OCI-LY1 (cell line): ENCODE measurements at regions not wholly inside any gene's neighbourhood (a gene's known extent, or its start where the extent isn't known, plus 50 kb on each side); places are given as distances from the start of the nearest gene placed in this dataset.

ENCODE experiments used
- H2AFZ ChIP-seq: fragments of 200-600 bp; sonication (generic), shearing (Covaris generic); 2 replicates; pipeline ENCODE4 v1.6.0; 2014; ENCODE audit warnings: antibody characterized with exemption, mild to moderate bottlenecking, low read length
- H3F3A ChIP-seq: fragments of 200-600 bp; sonication (generic), shearing (Covaris generic); 2 replicates; pipeline ENCODE4 v1.6.0; 2014; ENCODE audit warnings: mild to moderate bottlenecking, antibody characterized with exemption, low read length, moderate library complexity; ENCODE audit not compliant: insufficient read depth
- H3K27ac ChIP-seq: fragments of 200-600 bp; sonication (generic); 2 replicates; pipeline ENCODE4 v1.5.1; 2014; ENCODE audit warnings: low read length, mixed run types, mild to moderate bottlenecking, low read depth; ENCODE audit not compliant: poor library complexity, severe bottlenecking
- H3K27me3 ChIP-seq: fragments of 200-600 bp; sonication (generic); 2 replicates; pipeline ENCODE4 v1.6.0; 2014; ENCODE audit warnings: antibody characterized with exemption, mild to moderate bottlenecking, low read length, moderate library complexity; ENCODE audit not compliant: insufficient read depth
- H3K36me3 ChIP-seq: fragments of 200-600 bp; sonication (generic); 2 replicates; pipeline ENCODE4 v1.6.1; 2014; ENCODE audit warnings: mild to moderate bottlenecking, antibody characterized with exemption, low read length, moderate library complexity, mixed read lengths; ENCODE audit not compliant: insufficient read depth
- H3K4me1 ChIP-seq: fragments of 200-600 bp; sonication (generic); 2 replicates; pipeline ENCODE4 v1.5.1; 2014; ENCODE audit warnings: mild to moderate bottlenecking, low read length, moderate library complexity; ENCODE audit not compliant: insufficient read depth, severe bottlenecking
- H3K4me2 ChIP-seq: fragments of 200-600 bp; sonication (generic), shearing (Covaris generic); 2 replicates; pipeline ENCODE4 v1.6.1; 2014; ENCODE audit warnings: low read length
- H3K4me3 ChIP-seq: fragments of 200-600 bp; sonication (generic); 2 replicates; pipeline ENCODE4 v1.5.1; 2014; ENCODE audit warnings: low read length, low read depth, mild to moderate bottlenecking, mixed read lengths; ENCODE audit not compliant: poor library complexity, severe bottlenecking
- H3K79me2 ChIP-seq: fragments of 200-600 bp; shearing (Covaris generic); 2 replicates; pipeline ENCODE4 v1.6.1; 2016; ENCODE audit warnings: mixed run types, low read length, mixed read lengths; ENCODE audit not compliant: insufficient read depth
- H3K9ac ChIP-seq: fragments of 200-600 bp; sonication (generic), shearing (Covaris generic); 2 replicates; pipeline ENCODE4 v1.6.1; 2014; ENCODE audit warnings: mild to moderate bottlenecking, low read length, mixed read lengths
- H3K9me2 ChIP-seq: fragments of 200-600 bp; sonication (generic), shearing (Covaris generic); 2 replicates; pipeline ENCODE4 v1.6.1; 2014; ENCODE audit warnings: low read depth, mild to moderate bottlenecking, low read length, mixed read lengths
- H3K9me3 ChIP-seq: fragments of 200-600 bp; shearing (Covaris generic); 2 replicates; pipeline ENCODE4 v1.6.1; 2014; ENCODE audit warnings: low read length, mixed read lengths
- H4K20me1 ChIP-seq: fragments of 200-600 bp; sonication (generic), shearing (Covaris generic); 2 replicates; pipeline ENCODE4 v1.6.0; 2016; ENCODE audit warnings: mild to moderate bottlenecking, low read length; ENCODE audit not compliant: insufficient read depth
- CTCF ChIP-seq: fragments of 200-600 bp; sonication (generic), shearing (Covaris generic); IDR thresholded peaks from 2 replicates; pipeline ENCODE4 v1.5.1; 2017; ENCODE audit warnings: mild to moderate bottlenecking, antibody characterized with exemption, low read length, moderate library complexity, mixed read lengths
- EZH2 ChIP-seq: fragments of 200-600 bp; sonication (generic), shearing (Covaris generic); IDR thresholded peaks from 2 replicates; pipeline ENCODE4 v1.8.0; 2017; ENCODE audit warnings: borderline replicate concordance, mixed run types, mild to moderate bottlenecking, antibody characterized with exemption, low read length, moderate library complexity, mixed read lengths

- Histone ChIP-seq H3K4me1 (no peaks in the 10 kb centered on the region), H3K9ac (no peak overlapping the region), H3K9me2 (no peaks in the 10 kb centered on the region), H2AFZ (no peak overlapping the region), H3F3A (no peaks in the 10 kb centered on the region), H3K79me2 (no peaks in the 10 kb centered on the region), H3K27ac (no peak overlapping the region), H3K4me3 (no peak overlapping the region), H3K9me3 (no peaks in the 10 kb centered on the region), H3K36me3 (no peaks in the 10 kb centered on the region), H3K27me3 (no peaks in the 10 kb centered on the region; the same call in 1 of the 2 replicates), H3K4me2 (no peak overlapping the region), H4K20me1 (no peaks in the 10 kb centered on the region)
- TF ChIP-seq EZH2 (no peak), CTCF (no peak)
Observed at GRCh38 chr20:48571949-48572847, 255.6 kb downstream of the PREX1 start.

GRCh38 chr20:48569679-48570078 lies 258.1 kb downstream of the PREX1 start:
- H3K9me3 ChIP-seq, result no peaks in the 10 kb centered on the region
- no peaks in the 10 kb centered on the region for H4K20me1 ChIP-seq
- no peaks in the 10 kb centered on the region for H3K36me3 ChIP-seq
- TF ChIP-seq EZH2, result no peak
- no peak for TF ChIP-seq CTCF
- H3K4me3 ChIP-seq, result no peak overlapping the region
- H3K4me2 ChIP-seq, result no peak overlapping the region
- no peak overlapping the region for H3K9ac ChIP-seq
- H3F3A ChIP-seq, result no peaks in the 10 kb centered on the region
- no peak overlapping the region for H3K27ac ChIP-seq
- H3K79me2 ChIP-seq, result no peaks in the 10 kb centered on the region
- H3K9me2 ChIP-seq, result no peaks in the 10 kb centered on the region
- H2AFZ ChIP-seq, result no peak overlapping the region
- no peaks in the 10 kb centered on the region for H3K4me1 ChIP-seq
- H3K27me3 ChIP-seq, result peaks cover 4% of the 10 kb centered on the region; the same call in 1 of the 2 replicates

DNA sequence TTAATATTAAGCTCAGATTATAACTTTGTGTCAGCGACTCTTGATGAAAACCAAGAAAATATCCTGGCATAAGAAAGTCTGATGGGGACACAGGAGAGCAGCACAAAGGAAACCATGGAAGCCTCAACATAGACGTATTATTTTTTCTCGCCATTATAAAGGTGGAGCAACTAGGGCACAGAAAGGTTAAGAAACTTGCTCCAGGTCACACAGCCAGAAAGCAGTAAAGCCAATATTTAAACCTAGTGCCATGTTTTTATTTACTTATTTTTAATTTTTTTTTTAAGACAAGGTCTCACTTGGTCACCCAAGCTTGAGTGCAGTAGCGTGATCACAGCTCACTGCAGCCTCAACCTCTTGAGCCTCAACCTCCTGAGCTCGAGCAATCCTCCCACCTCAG lies 259.3 kb downstream of the PREX1 start:
- no peak overlapping the region for H3K4me3 ChIP-seq
- peaks cover 6% of the 10 kb centered on the region; the same call in 1 of the 2 replicates for H3K27me3 ChIP-seq
- no peak overlapping the region for H2AFZ ChIP-seq
- H3K4me2 ChIP-seq, result no peak overlapping the region
- no peaks in the 10 kb centered on the region for H3K36me3 ChIP-seq
- H3K4me1 ChIP-seq, result no peaks in the 10 kb centered on the region
- no peaks in the 10 kb centered on the region for H3K79me2 ChIP-seq
- no peaks in the 10 kb centered on the region for H3F3A ChIP-seq
- TF ChIP-seq EZH2, result no peak
- TF ChIP-seq CTCF, result no peak
- H3K27ac ChIP-seq, result no peak overlapping the region
- no peaks in the 10 kb centered on the region for H4K20me1 ChIP-seq
- H3K9me3 ChIP-seq, result no peaks in the 10 kb centered on the region
- no peak overlapping the region for H3K9ac ChIP-seq
- no peaks in the 10 kb centered on the region for H3K9me2 ChIP-seq
